Frontal cortex (tissue), 3 donors: ENCODE measurements at regions not wholly inside any gene's neighbourhood (a gene's known extent, or its start where the extent isn't known, plus 50 kb on each side); places are given as distances from the start of the nearest gene placed in this dataset.

Experiments
- DNase-seq, 2 donors: peaks; one replicate each; pipeline ENCODE4 v3.0.0; 2012; ENCODE audit warnings: low spot score in 2 of 2
- FAIRE-seq: peaks from 2 replicates; lab custom pipeline; 2012; peaks lifted over from hg19 to GRCh38; lab: Jason Lieb, UNC
- donor health status: control.
- donor health status: control.
- donor health status: control.

- no peak for DNase-seq
Measured at GRCh38 chr3:194080913-194081800, 54.8 kb upstream of the HES1 start.

GRCh38 chr3:194081826-194082225 is 54.1 kb upstream of the HES1 start:
- DNase-seq (no peak), FAIRE-seq (no peak)

More at GRCh38 chr3:194080913-194081800, 54.8 kb upstream of the HES1 start:
- no peak for FAIRE-seq

- FAIRE-seq: no peak
Measured at GRCh38 chr3:194082743-194083636, 53.0 kb upstream of the HES1 start.

GRCh38 chr3:194083637-194084224 is 52.2 kb upstream of the HES1 start:
- FAIRE-seq (no peak), DNase-seq (no peak)

More at GRCh38 chr3:194082743-194083636, 53.0 kb upstream of the HES1 start:
- DNase-seq: no peak

- FAIRE-seq (no peak), DNase-seq (no peak)
Measured at GRCh38 chr3:194084284-194084683, 51.7 kb upstream of the HES1 start.
